Right lobe of liver (tissue), 4 donors: ENCODE measurements at regions not wholly inside any gene's neighbourhood (a gene's known extent, or its start where the extent isn't known, plus 50 kb on each side); places are given as distances from the start of the nearest gene placed in this dataset.

Source experiments
- POLR2A ChIP-seq: fragments of 450-650 bp; IDR thresholded peaks from one replicate; pipeline ENCODE4 v1.6.1; 2017; ENCODE audit warnings: antibody characterized with exemption, mild to moderate bottlenecking
- TF ChIP-seq, protein P1 (sequence below), 4 donors: fragments of 200-600 bp in 3 of 4; fragments of 450-650 bp in 1 of 4; IDR thresholded peaks; one replicate each; pipeline versions ENCODE4 v1.5.1 to v1.8.0; 2016 to 2022; ENCODE audit warnings: antibody characterized with exemption in 4 of 4, mild to moderate bottlenecking in 2 of 4
- donor health status: DM: no; HTN: no; CAD: no.
- donor health status: DM: no; HTN: no; CAD: no.
- donor health status: DM: no; HTN: yes; CAD: no.

DNA sequence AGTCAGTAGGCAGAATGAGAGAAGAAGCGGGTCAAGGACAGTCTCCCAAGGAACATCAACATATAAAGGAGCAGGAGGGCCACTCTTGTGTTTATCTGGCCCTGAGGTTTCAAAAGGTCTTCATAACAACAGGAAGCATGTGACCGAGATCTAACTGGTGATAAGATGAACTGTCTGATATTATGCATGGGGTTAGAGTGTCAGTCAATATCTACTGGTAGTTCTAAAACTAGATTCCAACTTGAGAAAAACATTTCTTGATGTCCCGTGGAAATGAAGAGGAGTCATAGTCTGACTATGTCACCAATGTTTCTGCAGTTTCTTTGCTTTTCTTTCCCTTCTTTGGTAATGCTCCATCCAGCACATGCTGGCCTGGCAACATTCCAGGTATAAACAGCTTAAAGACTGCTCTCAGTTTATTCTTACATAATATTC, 77.5 kb upstream of the ITPRID2 start:
- no peak for TF ChIP-seq POLR2A
- TF ChIP-seq, protein P1, sequence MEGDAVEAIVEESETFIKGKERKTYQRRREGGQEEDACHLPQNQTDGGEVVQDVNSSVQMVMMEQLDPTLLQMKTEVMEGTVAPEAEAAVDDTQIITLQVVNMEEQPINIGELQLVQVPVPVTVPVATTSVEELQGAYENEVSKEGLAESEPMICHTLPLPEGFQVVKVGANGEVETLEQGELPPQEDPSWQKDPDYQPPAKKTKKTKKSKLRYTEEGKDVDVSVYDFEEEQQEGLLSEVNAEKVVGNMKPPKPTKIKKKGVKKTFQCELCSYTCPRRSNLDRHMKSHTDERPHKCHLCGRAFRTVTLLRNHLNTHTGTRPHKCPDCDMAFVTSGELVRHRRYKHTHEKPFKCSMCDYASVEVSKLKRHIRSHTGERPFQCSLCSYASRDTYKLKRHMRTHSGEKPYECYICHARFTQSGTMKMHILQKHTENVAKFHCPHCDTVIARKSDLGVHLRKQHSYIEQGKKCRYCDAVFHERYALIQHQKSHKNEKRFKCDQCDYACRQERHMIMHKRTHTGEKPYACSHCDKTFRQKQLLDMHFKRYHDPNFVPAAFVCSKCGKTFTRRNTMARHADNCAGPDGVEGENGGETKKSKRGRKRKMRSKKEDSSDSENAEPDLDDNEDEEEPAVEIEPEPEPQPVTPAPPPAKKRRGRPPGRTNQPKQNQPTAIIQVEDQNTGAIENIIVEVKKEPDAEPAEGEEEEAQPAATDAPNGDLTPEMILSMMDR (IDR thresholded peaks at IDR 0.05), result no peak
